PFSK-1 (cell line): ENCODE measurements at regions not wholly inside any gene's neighbourhood (a gene's known extent, or its start where the extent isn't known, plus 50 kb on each side); places are given as distances from the start of the nearest gene placed in this dataset.

Source experiments
- FOXP2 ChIP-seq: optimal IDR thresholded peaks from 2 replicates; pipeline ENCODE3; 2011; ENCODE audit warnings: borderline replicate concordance, control low read depth, inconsistent platforms; ENCODE audit not compliant: insufficient read depth; ENCODE audit errors: extremely low read length, extremely low read depth
- POLR2AphosphoS5 ChIP-seq: IDR thresholded peaks from 2 replicates; pipeline ENCODE4 v1.6.1; 2012; ENCODE audit warnings: low read depth, mild to moderate bottlenecking, control low read depth, low read length, moderate library complexity
- REST ChIP-seq, 2 experiments: IDR thresholded peaks; 2 replicates each; pipeline versions ENCODE4 v1.6.1 to v1.8.0; 2011 to 2012; ENCODE audit warnings: low read depth in 2 of 2, low read length in 2 of 2, control low read depth in 1 of 2, inconsistent platforms in 1 of 2, mild to moderate bottlenecking in 1 of 2, moderate library complexity in 1 of 2; ENCODE audit not compliant: insufficient read depth in 1 of 2
- SIN3A ChIP-seq: IDR thresholded peaks from 2 replicates; pipeline ENCODE4 v1.6.1; 2012; ENCODE audit warnings: mild to moderate bottlenecking, low read length, moderate library complexity, borderline replicate concordance; ENCODE audit not compliant: insufficient read depth
- TAF1 ChIP-seq: IDR thresholded peaks from 2 replicates; pipeline ENCODE4 v1.6.1; 2012; ENCODE audit warnings: low read length, control low read depth, borderline replicate concordance; ENCODE audit not compliant: insufficient read depth

DNA sequence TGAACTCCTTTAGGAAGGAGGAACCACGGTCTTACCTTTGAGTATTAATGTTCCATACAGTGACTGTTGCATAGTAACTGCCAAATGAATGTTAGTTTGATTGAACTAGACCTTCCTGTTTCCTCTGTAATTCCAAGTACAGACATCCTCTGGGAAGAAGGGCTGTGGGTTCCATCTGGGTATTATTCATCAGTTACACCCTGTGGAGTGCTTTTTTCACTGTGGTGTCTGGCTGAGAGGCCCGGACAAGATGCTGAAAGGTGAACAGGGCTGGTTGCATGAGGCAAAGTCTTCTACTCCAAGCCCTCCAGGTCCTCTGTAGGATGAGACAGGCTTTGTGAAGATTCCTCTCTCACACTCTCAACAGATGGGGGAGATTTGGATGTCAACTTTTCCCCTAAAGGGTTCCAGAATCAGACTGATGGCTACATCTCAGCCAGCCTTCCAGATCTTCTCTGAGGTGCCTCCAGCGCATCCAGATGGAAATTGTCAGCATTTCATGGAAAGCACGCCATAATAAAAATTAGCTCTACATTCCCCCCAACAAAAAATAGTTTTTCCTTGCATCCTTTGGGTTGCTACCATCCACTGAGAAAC is 230.9 kb downstream of the GAS1 start:
- TF ChIP-seq REST (IDR thresholded peaks at IDR 0.05; ENCODE audit: insufficient read depth in 1 of 2, low read depth in 2 of 2, low read length in 2 of 2) (no peak), POLR2AphosphoS5 (no peak), TAF1 (no peak), SIN3A (no peak), FOXP2 (no peak)
